ENCODE measurements at regions not wholly inside any gene's neighbourhood (a gene's known extent, or its start where the extent isn't known, plus 50 kb on each side); places are given as distances from the start of the nearest gene placed in this dataset.
A peak's percentile ranks its signal among the peaks of the same experiment; 100 is the strongest.

- no peak for TF ChIP-seq CTCF (conservative IDR thresholded peaks at IDR 0.05; ENCODE audit: low read depth, low read length)
- no peak for DNase-seq (ENCODE audit: low read depth)
- H3K4me3 ChIP-seq (ENCODE audit: low read length): no peak overlapping the region
These were observed 215.6 kb downstream of the HAUS1 start for GRCh38 chr18:46319783-46320182.

- TF ChIP-seq CTCF (conservative IDR thresholded peaks at IDR 0.05; ENCODE audit: low read depth, low read length): no peak
- H3K4me3 ChIP-seq (ENCODE audit: low read length): no peak overlapping the region
- DNase-seq (ENCODE audit: low read depth): no peak
These were observed 216.1 kb downstream of the HAUS1 start for GRCh38 chr18:46320297-46320696.

GRCh38 chr18:46320928-46321711 lies 216.9 kb downstream of the HAUS1 start:
- H3K4me3 ChIP-seq (ENCODE audit: low read length): no peak overlapping the region
- peak; percentile 12 for DNase-seq (ENCODE audit: low read depth)
- no peak for TF ChIP-seq CTCF (conservative IDR thresholded peaks at IDR 0.05; ENCODE audit: low read depth, low read length)

GRCh38 chr18:46321955-46322354 lies 217.8 kb downstream of the HAUS1 start:
- no peak for TF ChIP-seq CTCF (conservative IDR thresholded peaks at IDR 0.05; ENCODE audit: low read depth, low read length)
- H3K4me3 ChIP-seq (ENCODE audit: low read length): no peak overlapping the region
- no peak for DNase-seq (ENCODE audit: low read depth)

GRCh38 chr18:46322411-46322891 lies 218.3 kb downstream of the HAUS1 start:
- no peak overlapping the region for H3K4me3 ChIP-seq (ENCODE audit: low read length)
- DNase-seq (ENCODE audit: low read depth): peak; percentile 3
- TF ChIP-seq CTCF (conservative IDR thresholded peaks at IDR 0.05; ENCODE audit: low read depth, low read length): no peak

- no peak for TF ChIP-seq CTCF (conservative IDR thresholded peaks at IDR 0.05; ENCODE audit: low read depth, low read length)
- no peak for DNase-seq (ENCODE audit: low read depth)
- no peak overlapping the region for H3K4me3 ChIP-seq (ENCODE audit: low read length)
These were observed 218.8 kb downstream of the HAUS1 start for GRCh38 chr18:46322941-46323340.

Data from retinal pigment epithelial cell (primary cell).